A172 (cell line): ENCODE measurements at regions not wholly inside any gene's neighbourhood (a gene's known extent, or its start where the extent isn't known, plus 50 kb on each side); places are given as distances from the start of the nearest gene placed in this dataset.
A peak's percentile ranks its signal among the peaks of the same experiment; 100 is the strongest.

ENCODE experiments used
- DNase-seq: peaks from one replicate; pipeline ENCODE4 v3.0.0-alpha.2; 2015; ENCODE audit warnings: low spot score

GRCh38 chr6:56378507-56378906, 131.1 kb upstream of the COL21A1 start:
- DNase-seq = no peak

DNA sequence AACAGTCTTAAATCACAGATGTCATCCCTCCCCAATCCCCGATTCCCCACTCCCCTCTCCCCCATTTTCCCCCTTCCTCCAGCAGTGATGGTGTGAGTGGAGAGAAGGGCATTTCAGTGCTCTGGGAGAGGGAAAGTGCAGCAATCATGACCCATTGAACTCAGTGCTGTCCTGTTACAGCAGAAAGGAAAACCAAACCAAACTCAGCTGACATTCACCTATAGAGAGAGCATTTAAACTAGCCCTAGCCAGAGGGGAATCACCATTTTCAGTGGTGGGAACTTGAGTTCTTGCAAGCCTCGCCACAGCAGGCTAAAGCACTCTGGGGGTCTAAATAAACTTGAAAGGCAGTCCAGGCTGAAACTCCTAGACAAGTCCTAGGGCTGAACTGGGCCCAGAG, 129.9 kb upstream of the COL21A1 start:
- no peak for DNase-seq

- no peak for DNase-seq
Observed at GRCh38 chr6:56375806-56376205, 128.4 kb upstream of the COL21A1 start.

DNA sequence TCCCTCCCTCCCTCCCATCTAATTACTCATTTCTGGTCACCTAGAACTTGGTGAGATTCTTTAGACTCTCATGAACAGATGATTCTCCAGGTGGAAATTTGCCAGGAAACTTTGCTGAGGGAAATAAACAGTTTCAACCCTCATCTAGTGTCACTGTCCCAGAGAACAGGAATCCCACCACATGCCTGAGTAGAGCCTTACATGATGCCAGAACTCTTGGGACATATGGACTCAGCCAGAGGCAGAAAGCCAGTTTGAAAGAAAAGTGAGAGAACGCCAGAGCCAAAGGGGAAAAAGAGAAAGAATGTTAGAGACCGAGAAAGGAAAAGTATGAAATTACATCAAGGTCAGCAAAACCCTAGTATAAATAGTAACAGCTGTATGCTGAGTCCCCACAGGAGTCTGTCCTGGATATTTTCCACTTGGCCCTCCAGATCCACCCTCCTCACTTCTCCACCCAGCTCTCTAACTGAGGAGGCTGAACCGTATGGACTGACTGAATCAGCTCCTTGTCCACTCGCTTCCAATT, 127.5 kb upstream of the COL21A1 start:
- no peak for DNase-seq

DNA sequence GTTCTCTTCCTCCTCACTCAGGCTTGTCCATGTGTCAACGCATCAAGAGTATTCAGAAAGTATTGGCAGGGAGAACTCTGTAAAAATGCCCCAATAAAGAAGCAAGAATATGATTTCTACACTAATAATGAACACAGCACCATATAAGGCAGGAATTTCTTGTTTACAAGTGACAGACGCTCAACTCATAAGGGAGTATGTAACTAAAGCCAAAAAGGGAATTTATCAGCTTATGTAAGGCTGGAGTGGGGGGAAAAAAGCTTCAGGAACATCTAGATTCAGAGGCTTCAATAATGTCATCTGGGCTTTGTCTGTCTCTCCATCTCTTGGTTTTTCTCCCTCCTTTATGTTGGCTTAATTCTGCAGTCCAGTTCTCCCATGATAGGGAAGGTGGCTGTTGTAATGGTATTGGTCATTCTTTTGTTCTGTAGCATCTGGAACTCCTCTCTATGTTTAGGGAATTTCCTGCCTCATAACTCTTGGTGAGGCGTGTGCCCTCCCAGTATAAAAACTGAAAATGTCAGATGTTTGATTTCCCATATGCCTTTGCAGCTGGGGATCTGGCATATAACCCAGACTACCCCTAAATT, 125.1 kb upstream of the COL21A1 start:
- no peak for DNase-seq

DNA sequence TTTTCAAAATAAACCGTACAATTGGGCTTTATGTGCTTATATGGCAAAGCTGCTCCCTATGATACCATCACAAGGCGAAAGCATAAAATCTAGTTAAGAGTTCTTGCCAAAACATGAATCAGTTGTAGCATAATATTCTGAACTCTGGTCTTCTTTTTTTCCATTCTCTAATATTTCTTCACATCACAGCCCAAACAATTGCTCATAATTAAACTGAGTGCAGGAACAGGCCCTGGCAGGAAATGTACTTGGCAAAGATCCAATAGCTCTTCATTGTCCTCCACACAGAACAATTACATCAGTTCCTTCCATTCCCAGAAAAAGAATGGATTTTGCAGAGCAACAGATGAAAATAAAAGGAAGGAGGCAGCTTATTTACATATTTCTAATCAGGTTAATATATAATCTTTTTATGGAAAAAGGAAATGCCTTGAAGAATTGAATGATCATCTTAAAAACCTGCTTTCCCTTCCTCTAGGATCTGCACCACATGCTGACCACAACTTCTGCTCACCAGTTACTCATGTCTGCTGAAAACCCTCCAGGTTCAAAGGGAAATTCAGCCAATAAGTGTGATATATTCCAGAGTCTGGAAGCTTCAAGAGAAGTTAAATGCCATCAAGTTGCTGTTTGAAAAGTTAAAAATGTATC, 123.3 kb upstream of the COL21A1 start:
- peak; percentile 69 for DNase-seq

GRCh38 chr6:56370127-56370540, 122.8 kb upstream of the COL21A1 start:
- no peak for DNase-seq

DNA sequence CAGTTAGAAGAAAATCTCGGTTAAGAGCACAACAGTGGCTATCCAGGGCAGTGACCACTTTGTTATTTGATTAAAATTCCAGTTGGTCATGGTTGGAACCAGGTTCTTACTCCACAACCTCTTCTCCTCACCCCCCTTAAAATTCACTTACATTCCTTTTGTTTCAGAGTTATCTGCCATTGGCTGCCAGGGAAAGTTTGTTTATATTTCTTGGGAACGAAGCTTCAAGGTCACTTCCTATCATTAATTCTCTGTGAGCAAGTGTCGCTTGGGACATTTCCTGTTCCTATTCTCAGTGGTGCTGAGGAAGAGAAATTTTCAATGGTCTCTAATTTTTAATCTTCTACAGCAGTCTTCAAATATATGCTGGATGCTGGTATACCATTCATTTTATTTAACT, 121.1 kb upstream of the COL21A1 start:
- DNase-seq = no peak

DNA sequence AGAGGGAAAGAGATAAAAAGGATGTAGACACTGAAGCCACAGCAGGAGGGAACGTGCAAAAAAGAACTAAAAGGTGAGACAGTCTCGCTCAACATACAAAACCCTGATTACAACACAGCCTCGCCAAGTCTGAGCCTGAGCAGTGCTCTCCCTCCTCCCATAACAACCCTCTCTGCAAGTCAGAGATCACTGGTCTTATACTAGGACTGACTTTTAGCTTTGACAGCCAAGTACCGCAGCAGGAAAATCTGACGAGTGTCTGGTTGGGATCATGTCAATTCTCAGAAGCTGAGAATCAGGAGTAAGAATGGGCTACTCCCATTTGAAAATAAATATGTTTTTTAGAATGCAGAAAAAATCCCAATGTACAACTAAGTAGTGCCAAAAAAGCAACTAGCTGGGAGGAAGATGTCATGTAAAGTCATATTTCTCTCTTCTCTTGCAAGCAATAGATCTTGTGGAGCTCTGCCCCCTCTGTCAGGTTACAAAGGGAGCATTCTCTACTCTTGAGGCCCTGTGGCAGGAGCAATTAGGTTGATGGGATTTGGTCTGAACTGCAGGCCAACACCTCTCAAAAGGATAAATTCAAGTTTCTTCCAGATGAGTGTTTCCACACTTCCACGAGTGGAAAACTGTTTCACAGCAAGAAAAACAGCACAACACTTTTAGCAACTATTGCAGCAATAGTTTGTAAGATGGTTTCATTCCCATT, 118.9 kb upstream of the COL21A1 start:
- DNase-seq = no peak

DNA sequence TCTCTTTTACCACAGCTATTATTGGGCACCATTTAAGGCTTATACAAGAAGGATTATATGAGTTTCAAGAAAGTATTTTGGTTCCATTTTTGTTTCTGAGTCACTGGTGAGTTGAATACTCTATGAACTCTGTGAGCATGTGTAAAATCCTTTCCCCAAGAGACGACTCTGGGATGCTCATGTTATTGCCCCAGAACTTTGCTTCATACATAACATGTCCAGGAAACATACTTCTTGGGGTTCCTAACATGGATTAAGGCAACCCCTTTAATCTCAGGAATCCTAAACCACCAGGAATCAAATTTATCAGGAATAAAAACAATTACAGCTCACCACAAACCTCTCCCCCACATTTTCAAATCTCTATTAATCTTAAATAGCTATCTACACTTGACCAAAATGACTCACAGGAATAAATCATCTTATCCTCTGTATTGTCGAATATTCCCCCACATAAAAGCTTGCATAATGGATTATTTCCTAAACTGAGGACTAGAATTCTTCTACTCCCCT, 117.5 kb upstream of the COL21A1 start:
- DNase-seq = peak; percentile 22

GRCh38 chr6:56364431-56364826, 117.0 kb upstream of the COL21A1 start:
- DNase-seq = no peak

GRCh38 chr6:56363796-56364430, 116.5 kb upstream of the COL21A1 start:
- DNase-seq = no peak

DNA sequence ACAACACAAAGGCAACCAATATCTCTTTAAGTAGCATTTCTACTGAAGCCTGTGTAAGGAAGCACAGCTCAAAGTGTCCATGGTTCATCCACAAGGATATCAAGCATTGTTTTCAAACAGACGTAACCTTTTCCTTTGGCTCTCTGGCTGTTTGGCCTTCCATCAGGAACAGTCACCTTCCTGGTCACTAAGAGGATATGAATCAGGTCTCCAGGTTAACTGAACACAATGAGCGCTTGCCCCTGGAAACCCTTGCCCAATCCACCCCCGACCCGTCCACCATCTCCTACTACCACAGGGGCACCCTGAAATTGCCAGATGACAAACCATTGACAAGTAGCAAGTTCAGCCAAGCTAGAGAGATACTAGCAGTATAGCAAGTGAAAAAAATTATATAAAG, 114.4 kb upstream of the COL21A1 start:
- no peak for DNase-seq

- DNase-seq = peak; percentile 58
Observed at GRCh38 chr6:56359201-56359899, 112.0 kb upstream of the COL21A1 start.

GRCh38 chr6:56357616-56358373, 110.4 kb upstream of the COL21A1 start:
- peak; percentile 23 for DNase-seq

DNA sequence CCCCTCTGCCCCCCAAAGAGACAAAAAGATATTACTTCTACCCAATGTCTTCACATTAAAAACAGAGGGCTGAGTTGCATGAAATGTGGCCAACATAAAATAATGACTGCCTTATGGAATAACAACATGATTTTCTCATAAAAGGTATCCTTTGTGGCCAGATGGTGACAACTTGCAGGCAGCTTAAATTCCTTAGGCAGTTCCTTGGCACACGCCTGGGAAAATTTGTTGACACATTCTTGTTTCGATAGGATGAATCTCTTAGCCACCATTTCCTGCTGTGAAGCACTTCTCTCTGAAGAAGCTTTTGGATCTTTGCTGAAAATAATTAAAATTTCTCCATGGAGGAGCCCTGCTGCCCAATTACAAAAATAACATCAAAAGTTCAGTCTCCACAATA, 109.0 kb upstream of the COL21A1 start:
- DNase-seq = peak; percentile 65

DNA sequence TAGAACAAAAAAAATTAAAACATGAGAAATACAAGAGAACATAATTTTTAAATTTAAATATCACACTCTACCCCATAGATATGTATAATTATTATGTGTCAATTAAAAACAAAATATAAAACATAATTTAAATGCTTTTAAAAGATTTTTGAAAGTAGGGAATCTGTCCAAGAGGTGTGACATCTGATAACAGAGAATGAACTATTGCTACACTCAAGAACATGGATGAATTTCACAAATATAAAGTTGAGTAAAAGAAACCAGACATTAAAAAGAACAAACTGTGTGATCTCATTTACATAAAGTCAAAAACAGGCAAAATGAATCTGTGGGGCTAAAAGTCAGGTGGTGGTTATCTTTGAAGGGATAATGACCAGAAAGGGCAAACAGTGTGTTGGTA, 106.5 kb upstream of the COL21A1 start:
- DNase-seq = no peak

DNA sequence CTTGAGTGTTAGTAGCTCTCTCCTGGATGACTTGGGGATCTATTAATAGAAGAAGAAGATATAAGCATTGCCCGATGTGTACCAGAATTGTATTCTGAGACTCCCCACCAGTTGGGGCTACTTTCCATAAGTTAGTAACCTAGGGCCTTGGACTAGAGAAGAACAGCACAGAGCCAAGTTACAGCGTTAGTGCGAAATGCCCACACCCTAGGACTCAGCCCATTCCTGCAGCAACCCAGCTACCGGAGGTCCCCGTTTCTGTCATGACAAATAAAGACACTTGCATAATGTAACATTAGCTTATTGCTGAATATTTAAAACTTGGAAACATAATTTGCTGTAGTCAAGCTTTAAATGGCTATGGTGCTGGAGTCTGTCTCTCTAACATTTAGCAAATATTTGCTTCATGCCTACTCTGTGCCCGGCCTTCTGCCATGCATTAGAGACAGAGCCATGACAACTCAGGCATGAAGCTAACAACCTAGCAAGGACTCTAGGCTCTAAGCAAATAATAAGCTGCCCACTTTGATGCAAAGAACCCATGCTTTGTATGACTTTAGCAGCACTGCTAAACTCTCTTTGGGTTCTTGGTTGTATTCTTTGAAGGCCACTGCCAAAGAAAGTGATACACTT, 103.4 kb upstream of the COL21A1 start:
- DNase-seq = no peak

DNA sequence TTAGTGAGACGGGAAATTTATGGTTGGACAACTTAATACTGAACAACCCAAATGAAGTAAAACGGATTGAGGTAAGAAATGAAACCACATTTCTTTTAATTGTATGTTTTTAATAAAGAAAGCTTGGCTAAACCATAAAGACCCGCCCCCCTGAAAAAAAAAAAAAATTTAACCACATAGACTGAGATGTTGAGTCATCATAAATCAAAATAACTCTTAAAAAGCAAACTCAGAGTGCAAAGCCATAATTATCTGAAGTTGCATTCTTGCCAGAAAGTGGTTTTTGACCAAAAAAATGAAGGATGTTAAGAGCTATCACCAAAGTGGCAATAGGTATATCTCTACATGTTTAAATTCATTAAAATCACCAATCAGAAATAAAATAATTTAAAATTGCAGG, 101.8 kb upstream of the COL21A1 start:
- DNase-seq = peak; percentile 23

GRCh38 chr6:56348578-56348977, 101.2 kb upstream of the COL21A1 start:
- no peak for DNase-seq
